ENCODE measurements at regions not wholly inside any gene's neighbourhood (a gene's known extent, or its start where the extent isn't known, plus 50 kb on each side); places are given as distances from the start of the nearest gene placed in this dataset.

- no peak for DNase-seq (ENCODE audit: low spot score)
Measured at GRCh38 chr9:134247918-134248631, 78.2 kb upstream of the RXRA start.

GRCh38 chr9:134251296-134252069 lies 74.8 kb upstream of the RXRA start:
- DNase-seq (ENCODE audit: low spot score), result no peak

- DNase-seq (ENCODE audit: low spot score), result no peak
Measured at GRCh38 chr9:134252084-134252830, 74.0 kb upstream of the RXRA start.

- DNase-seq (ENCODE audit: low spot score), result no peak
Measured at GRCh38 chr9:134253606-134254205, 72.5 kb upstream of the RXRA start.

GRCh38 chr9:134258332-134258731 lies 67.9 kb upstream of the RXRA start:
- DNase-seq (ENCODE audit: low spot score), result no peak

- no peak for DNase-seq (ENCODE audit: low spot score)
Measured at GRCh38 chr9:134258828-134259546, 67.3 kb upstream of the RXRA start.

- no peak for DNase-seq (ENCODE audit: low spot score)
Measured at GRCh38 chr9:134259708-134260107, 66.5 kb upstream of the RXRA start.

GRCh38 chr9:134260801-134261200 lies 65.5 kb upstream of the RXRA start:
- DNase-seq (ENCODE audit: low spot score), result no peak

GRCh38 chr9:134262035-134262434 lies 64.2 kb upstream of the RXRA start:
- DNase-seq (ENCODE audit: low spot score), result no peak

GRCh38 chr9:134263596-134263995 lies 62.7 kb upstream of the RXRA start:
- DNase-seq (ENCODE audit: low spot score), result no peak

- no peak for DNase-seq (ENCODE audit: low spot score)
Measured at GRCh38 chr9:134264169-134264568, 62.1 kb upstream of the RXRA start.

- no peak for DNase-seq (ENCODE audit: low spot score)
Measured at GRCh38 chr9:134265078-134265477, 61.2 kb upstream of the RXRA start.

GRCh38 chr9:134266418-134266817 lies 59.8 kb upstream of the RXRA start:
- DNase-seq (ENCODE audit: low spot score), result no peak

- DNase-seq (ENCODE audit: low spot score), result no peak
Measured at GRCh38 chr9:134267305-134267880, 58.9 kb upstream of the RXRA start.

GRCh38 chr9:134267881-134268724 lies 58.2 kb upstream of the RXRA start:
- no peak for DNase-seq (ENCODE audit: low spot score)

- no peak for DNase-seq (ENCODE audit: low spot score)
Measured at GRCh38 chr9:134268747-134269146, 57.5 kb upstream of the RXRA start.

GRCh38 chr9:134271338-134272301 lies 54.6 kb upstream of the RXRA start:
- DNase-seq (ENCODE audit: low spot score), result no peak

GRCh38 chr9:134272302-134273023 lies 53.8 kb upstream of the RXRA start:
- DNase-seq (ENCODE audit: low spot score), result no peak

GRCh38 chr9:134273647-134274046 lies 52.6 kb upstream of the RXRA start:
- no peak for DNase-seq (ENCODE audit: low spot score)
